Upper lobe of left lung (tissue), 4 donors: ENCODE measurements at regions not wholly inside any gene's neighbourhood (a gene's known extent, or its start where the extent isn't known, plus 50 kb on each side); places are given as distances from the start of the nearest gene placed in this dataset.

Experiments
- CTCF ChIP-seq, 6 experiments: fragments of 450-650 bp in 4 of 6; fragments of 200-600 bp in 2 of 6; sonication (generic) in 2 of 6; IDR thresholded peaks; one replicate each; pipeline ENCODE4 v1.5.1; 2016 to 2019; ENCODE audit warnings: antibody characterized with exemption in 6 of 6
- EP300 ChIP-seq, 4 donors: sonication (generic); formaldehyde crosslinking; IDR thresholded peaks; one replicate each; pipeline ENCODE4 v1.5.1; 2017; ENCODE audit warnings: antibody characterized with exemption in 4 of 4, control low read depth in 2 of 4
- POLR2A ChIP-seq, 4 donors: fragments of 450-650 bp; IDR thresholded peaks; one replicate each; pipeline ENCODE4 v1.5.1; 2016 to 2017; ENCODE audit warnings: antibody characterized with exemption in 4 of 4, mild to moderate bottlenecking in 2 of 4
- POLR2AphosphoS5 ChIP-seq, 2 donors: sonication (generic); formaldehyde crosslinking; IDR thresholded peaks; one replicate each; pipeline ENCODE4 v1.5.1; 2017; ENCODE audit warnings: antibody characterized with exemption in 2 of 2

GRCh38 chr17:51366866-51367265, 106.5 kb downstream of the UTP18 start:
- TF ChIP-seq CTCF (IDR thresholded peaks at IDR 0.05) (no peak), POLR2A (IDR thresholded peaks at IDR 0.05) (no peak), EP300 (IDR thresholded peaks at IDR 0.05) (no peak), POLR2AphosphoS5 (IDR thresholded peaks at IDR 0.05) (no peak)
